HUES6 (cell line): ENCODE measurements at regions not wholly inside any gene's neighbourhood (a gene's known extent, or its start where the extent isn't known, plus 50 kb on each side); places are given as distances from the start of the nearest gene placed in this dataset.

ENCODE experiments used
- H3K27ac ChIP-seq: 2 replicates; pipeline ENCODE4 v1.7.0; 2013; ENCODE audit warnings: low read depth, mild to moderate bottlenecking, low read length, inconsistent platforms
- H3K27me3 ChIP-seq: 2 replicates; pipeline ENCODE4 v1.6.1; 2013; ENCODE audit warnings: low read length; ENCODE audit not compliant: control insufficient read depth, insufficient read depth
- H3K36me3 ChIP-seq: 2 replicates; pipeline ENCODE4 v1.6.1; 2013; ENCODE audit warnings: low read length; ENCODE audit not compliant: control insufficient read depth, insufficient read depth
- H3K4me1 ChIP-seq: 2 replicates; pipeline ENCODE4 v1.6.1; 2013; ENCODE audit warnings: low read length; ENCODE audit not compliant: control insufficient read depth, insufficient read depth
- H3K4me3 ChIP-seq: 2 replicates; pipeline ENCODE4 v1.5.1; 2013; ENCODE audit warnings: low read depth, low read length
- H3K9ac ChIP-seq: one replicate; pipeline ENCODE4 v1.6.1; 2013; ENCODE audit warnings: mild to moderate bottlenecking, low read length
- H3K9me3 ChIP-seq: 2 replicates; pipeline ENCODE4 v1.6.1; 2013; ENCODE audit warnings: low read depth, low read length; ENCODE audit not compliant: control insufficient read depth, insufficient read depth

DNA sequence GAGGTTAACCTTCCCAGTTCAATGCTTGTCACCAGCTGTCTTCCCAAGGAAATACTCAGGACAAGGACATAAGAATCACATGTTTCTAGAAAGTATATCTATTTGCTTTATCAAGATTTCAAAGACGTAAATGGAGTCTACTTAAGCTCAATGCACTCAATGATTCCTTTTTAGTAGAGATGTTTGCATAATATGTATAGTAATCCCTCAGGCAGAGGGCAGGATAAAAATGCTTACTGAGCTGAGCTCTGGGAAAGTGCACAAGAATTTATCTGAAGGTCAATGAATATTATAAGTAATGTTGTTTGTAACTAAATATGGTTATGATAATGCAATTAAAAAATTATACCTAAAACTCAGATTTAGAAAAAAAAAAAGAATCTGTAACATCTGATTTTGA lies 1309.4 kb upstream of the SLC10A2 start:
- no peaks in the 10 kb centered on the region for H3K4me1 ChIP-seq
- H3K27me3 ChIP-seq = no peaks in the 10 kb centered on the region
- no peak overlapping the region for H3K9ac ChIP-seq
- H3K9me3 ChIP-seq = no peaks in the 10 kb centered on the region
- no peak overlapping the region for H3K4me3 ChIP-seq
- no peaks in the 10 kb centered on the region for H3K36me3 ChIP-seq
- no peak overlapping the region for H3K27ac ChIP-seq

DNA sequence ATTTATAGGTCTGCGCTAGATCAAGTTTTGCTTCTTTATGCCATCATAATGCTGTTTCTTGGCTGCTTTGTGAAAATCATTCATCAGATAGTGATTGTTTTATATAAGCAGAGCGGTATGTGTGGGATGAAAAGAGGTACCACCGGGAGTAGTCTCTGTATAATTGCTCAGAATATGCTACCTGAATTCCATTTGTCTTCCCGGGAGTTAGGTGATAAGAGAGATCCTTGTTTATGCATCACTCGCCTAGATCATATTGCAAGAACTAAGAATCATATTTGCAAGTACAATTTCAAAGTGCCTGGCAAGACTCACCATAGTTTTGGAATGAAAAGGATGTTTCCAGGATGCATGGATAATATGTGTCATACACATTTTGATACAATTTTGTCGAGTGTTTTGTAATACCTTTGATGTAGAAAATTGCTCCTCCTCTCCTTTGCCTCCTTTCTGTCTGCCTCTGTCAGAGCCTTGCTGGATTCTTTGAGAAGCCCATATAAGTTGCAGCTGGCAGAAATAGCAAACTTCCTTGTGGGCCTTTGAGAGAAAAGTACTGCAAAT lies 1306.0 kb upstream of the SLC10A2 start:
- no peaks in the 10 kb centered on the region for H3K27me3 ChIP-seq
- no peaks in the 10 kb centered on the region for H3K4me1 ChIP-seq
- no peaks in the 10 kb centered on the region for H3K36me3 ChIP-seq
- no peak overlapping the region for H3K9ac ChIP-seq
- H3K27ac ChIP-seq = no peak overlapping the region
- H3K9me3 ChIP-seq = no peaks in the 10 kb centered on the region
- no peak overlapping the region for H3K4me3 ChIP-seq

DNA sequence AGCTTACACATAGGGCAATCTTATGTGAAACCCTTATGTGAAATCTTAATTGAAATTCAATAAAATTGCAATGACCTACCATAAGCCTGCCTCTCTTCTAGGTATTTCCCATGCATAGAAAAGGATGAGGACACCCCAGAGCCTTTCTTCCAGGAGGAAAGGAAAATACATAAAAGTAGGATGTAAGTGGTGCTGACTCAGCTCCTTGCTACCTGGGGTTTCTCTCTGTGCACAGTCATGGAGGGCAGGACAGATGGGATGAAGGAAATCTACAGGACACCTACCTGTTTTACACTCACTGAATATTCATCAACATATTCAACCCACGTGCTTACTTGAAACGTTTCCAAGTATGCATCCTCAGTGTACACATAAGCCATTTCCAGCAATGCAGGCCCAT lies 1299.2 kb upstream of the SLC10A2 start:
- Histone ChIP-seq H3K4me3 (no peak overlapping the region), H3K27ac (no peak overlapping the region), H3K9ac (no peak overlapping the region), H3K9me3 (no peaks in the 10 kb centered on the region), H3K4me1 (no peaks in the 10 kb centered on the region), H3K36me3 (no peaks in the 10 kb centered on the region), H3K27me3 (no peaks in the 10 kb centered on the region)

DNA sequence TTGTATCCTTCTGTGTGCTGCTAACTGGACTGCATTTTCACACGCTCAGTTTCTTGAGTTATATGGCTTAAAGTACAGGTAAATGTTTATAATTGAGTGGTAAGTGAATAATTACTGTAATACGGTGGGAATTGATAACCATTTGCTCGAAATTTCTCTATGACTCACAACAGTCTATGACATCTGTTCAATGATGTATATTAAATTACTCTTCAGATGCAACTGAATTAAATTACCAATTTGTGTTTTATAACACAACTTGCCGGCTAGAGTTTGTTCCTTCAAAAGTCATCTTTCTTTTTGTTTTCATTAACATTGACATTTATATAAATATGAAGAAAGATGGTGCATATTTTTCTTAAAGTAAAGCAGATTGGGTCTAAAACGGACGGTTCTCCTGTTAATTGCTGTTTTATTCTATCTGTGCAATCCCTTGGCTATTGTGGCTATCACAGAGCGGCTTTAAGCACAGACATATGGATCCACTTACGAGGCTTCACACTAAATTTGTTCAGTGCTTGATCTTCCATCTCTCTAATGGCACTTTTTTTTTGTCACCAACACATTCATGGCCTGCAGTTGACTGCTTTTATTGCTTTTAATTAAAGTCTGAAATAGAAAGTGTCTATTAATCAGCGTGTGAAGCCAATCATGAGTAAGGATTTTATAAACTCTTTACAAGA lies 1291.6 kb upstream of the SLC10A2 start:
- H3K4me3 ChIP-seq = no peak overlapping the region
- no peaks in the 10 kb centered on the region for H3K36me3 ChIP-seq

DNA sequence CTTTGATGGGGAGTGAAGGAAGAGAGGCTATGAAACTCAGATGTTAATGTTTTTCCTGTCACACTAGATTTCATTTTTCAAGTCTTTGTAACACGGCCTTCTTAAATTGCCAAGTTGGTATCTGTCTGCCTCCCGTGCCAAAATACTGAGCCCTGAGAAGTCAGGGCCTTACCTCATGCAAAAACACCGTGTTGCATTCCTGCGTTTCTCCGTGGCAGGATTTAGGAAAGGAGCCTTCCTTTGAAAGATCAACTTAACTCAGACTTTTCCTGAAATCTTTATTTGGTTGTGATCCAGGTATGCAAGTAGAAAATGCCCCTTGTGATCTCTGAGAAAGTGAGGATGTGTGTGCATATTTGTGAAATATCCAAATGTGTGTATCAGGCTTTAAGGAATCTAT lies 1291.0 kb upstream of the SLC10A2 start:
- H3K9me3 ChIP-seq = no peaks in the 10 kb centered on the region
- H3K27ac ChIP-seq = no peak overlapping the region
- peaks cover 4% of the 10 kb centered on the region; the same call in 1 of the 2 replicates for H3K4me1 ChIP-seq
- no peak overlapping the region for H3K4me3 ChIP-seq
- no peak overlapping the region for H3K9ac ChIP-seq
- H3K27me3 ChIP-seq = no peaks in the 10 kb centered on the region
- no peaks in the 10 kb centered on the region for H3K36me3 ChIP-seq

More for the DNA sequence above, 1291.6 kb upstream of the SLC10A2 start:
- Histone ChIP-seq H3K27ac (no peak overlapping the region), H3K4me1 (peaks cover 4% of the 10 kb centered on the region; the same call in 1 of the 2 replicates), H3K9ac (no peak overlapping the region), H3K9me3 (no peaks in the 10 kb centered on the region), H3K27me3 (no peaks in the 10 kb centered on the region)

DNA sequence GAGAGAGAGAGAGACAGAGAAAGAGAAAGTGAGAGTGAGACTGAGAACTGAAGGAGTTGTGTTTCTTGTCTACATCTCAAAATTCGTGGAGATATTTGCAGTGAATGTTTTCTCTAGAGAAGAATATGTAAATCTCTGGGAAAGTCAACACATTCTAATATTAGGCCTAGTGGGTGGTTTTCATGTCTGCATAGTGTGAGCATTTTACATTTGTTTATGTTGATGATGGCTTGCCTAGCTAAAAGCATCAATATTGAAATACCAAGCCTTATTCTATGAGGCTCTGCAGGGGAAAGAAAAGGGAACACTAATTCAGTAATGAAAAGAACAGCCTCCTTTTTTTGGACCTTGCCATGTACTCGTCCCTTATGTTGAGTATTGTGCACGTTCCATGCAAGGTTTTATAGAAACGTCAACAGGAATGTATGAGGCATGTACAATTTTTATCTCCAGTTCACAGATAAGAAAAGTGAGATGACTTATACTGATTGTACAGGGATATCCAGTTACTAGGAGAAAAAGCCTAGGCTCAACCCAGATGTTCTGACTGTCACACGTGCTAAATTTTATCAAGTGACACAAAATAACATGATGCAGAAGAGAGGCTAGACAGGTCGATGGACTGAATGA lies 1288.9 kb upstream of the SLC10A2 start:
- H3K9me3 ChIP-seq = no peaks in the 10 kb centered on the region
- H3K4me3 ChIP-seq = no peak overlapping the region
- H3K27me3 ChIP-seq = no peaks in the 10 kb centered on the region
- H3K36me3 ChIP-seq = no peaks in the 10 kb centered on the region
- peaks cover 4% of the 10 kb centered on the region; the same call in 1 of the 2 replicates for H3K4me1 ChIP-seq
- H3K27ac ChIP-seq = no peak overlapping the region
- no peak overlapping the region for H3K9ac ChIP-seq

DNA sequence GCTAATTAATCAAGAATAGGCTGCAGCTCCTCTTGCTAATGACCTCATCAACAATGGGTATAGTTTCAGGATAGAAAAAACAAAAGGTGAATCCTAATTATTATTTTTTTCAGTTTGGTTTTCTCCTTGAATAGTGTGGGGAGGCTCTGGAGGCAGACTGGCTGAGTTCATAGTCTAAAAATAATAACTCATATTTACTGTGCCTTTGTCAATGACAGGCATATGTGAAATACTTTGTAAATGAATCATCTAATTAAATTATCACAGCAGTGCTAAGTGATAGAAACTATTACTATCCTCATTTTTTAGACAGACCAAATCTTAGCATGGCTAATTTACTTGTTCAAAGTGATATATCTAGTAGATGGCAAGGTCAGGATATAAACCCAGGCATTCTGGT lies 1261.0 kb upstream of the SLC10A2 start:
- Histone ChIP-seq H3K27ac (no peak overlapping the region), H3K9ac (no peak overlapping the region), H3K4me1 (no peaks in the 10 kb centered on the region), H3K9me3 (no peaks in the 10 kb centered on the region), H3K27me3 (no peaks in the 10 kb centered on the region), H3K4me3 (no peak overlapping the region), H3K36me3 (no peaks in the 10 kb centered on the region)

DNA sequence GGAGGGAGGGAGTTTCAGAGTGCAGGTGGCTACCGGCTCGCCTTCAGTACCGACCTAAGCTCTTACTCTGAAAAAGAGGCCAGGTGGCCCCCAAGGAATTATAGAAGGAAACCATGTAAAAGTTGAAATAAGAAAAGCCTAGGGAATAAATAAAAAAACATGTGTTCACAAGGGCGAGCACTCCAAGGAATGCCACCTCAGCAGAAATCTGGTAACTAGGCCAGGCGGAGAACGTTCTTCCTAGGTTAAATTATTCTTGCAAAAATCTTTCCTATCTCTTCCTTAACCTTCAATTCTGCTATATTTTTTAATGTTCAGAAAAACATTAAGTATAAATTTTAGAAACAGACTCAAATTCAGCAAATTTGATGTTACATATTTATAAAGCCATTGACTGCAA lies 1260.3 kb upstream of the SLC10A2 start:
- Histone ChIP-seq H3K27ac (no peak overlapping the region), H3K27me3 (no peaks in the 10 kb centered on the region), H3K4me1 (no peaks in the 10 kb centered on the region), H3K9me3 (no peaks in the 10 kb centered on the region), H3K4me3 (no peak overlapping the region), H3K36me3 (no peaks in the 10 kb centered on the region), H3K9ac (no peak overlapping the region)

DNA sequence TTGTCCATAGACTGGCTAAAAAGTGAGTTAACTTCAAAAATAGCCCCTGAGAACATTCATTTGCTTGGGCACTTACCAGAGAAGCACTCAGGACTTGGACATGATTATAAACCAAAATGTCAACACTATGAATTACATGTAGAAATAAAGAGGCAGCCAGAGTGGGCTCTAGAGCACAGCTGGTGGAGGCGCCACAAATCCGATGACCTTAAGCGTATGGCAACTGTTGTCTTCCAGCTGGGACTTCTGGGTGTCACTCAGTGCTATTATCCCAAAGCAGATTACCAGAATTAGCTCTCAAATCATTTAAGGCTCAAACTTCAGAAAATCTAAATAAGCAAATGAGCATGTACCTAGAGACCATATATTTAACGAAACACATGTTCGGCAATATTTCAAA lies 1255.5 kb upstream of the SLC10A2 start:
- H3K4me1 ChIP-seq = no peaks in the 10 kb centered on the region
- H3K27me3 ChIP-seq = no peaks in the 10 kb centered on the region
- no peak overlapping the region for H3K9ac ChIP-seq
- H3K36me3 ChIP-seq = no peaks in the 10 kb centered on the region
- no peak overlapping the region for H3K27ac ChIP-seq
- H3K9me3 ChIP-seq = no peaks in the 10 kb centered on the region
- H3K4me3 ChIP-seq = no peak overlapping the region

DNA sequence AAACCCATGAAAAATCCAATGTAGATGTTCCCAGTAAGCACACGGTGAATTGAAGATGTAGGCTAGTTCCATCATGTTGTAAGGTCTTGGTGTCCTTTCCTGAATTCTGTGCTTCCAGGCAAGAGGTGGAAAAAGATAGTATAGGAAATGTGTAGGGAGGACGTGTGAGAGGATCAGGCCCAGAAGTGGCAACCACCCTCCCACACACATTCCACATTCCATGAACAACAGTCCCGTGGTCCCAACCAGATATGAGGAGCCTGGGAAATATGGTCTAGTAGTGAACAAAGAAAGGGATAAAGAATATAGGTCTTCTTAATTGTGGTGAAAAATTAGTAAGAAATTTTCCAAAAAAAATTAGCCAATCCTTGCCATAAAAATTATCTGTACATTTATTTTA lies 1254.2 kb upstream of the SLC10A2 start:
- Histone ChIP-seq H3K27me3 (no peaks in the 10 kb centered on the region), H3K27ac (no peak overlapping the region), H3K9ac (no peak overlapping the region), H3K4me1 (no peaks in the 10 kb centered on the region), H3K36me3 (no peaks in the 10 kb centered on the region), H3K4me3 (no peak overlapping the region), H3K9me3 (no peaks in the 10 kb centered on the region)

DNA sequence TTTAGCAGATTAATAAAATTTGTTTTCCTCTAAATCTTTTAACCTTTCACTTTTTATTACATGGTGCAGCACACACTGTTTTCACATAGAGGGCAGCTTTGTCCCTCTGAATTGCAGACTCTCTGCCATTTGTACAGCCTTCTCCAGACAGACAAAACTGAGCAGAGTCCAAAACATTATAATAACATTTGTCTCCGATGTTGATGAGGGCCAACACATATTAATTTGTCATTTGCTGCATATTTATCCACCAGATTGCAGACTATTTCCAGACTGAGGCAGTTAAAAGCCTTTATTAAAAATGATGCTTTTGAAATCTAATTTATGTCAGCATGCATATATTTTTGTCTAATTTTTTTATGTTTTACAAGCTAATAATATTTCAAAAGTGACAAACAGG lies 1251.9 kb upstream of the SLC10A2 start:
- Histone ChIP-seq H3K36me3 (no peaks in the 10 kb centered on the region), H3K9ac (no peak overlapping the region), H3K27ac (no peak overlapping the region), H3K9me3 (peaks cover 10% of the 10 kb centered on the region), H3K27me3 (no peaks in the 10 kb centered on the region), H3K4me3 (no peak overlapping the region), H3K4me1 (no peaks in the 10 kb centered on the region)
